HG02981 (cell line): ENCODE measurements at regions not wholly inside any gene's neighbourhood (a gene's known extent, or its start where the extent isn't known, plus 50 kb on each side); places are given as distances from the start of the nearest gene placed in this dataset.

Source experiments
- ATAC-seq: cut with Tn5 transposase; IDR thresholded peaks from one replicate; pipeline ENCODE4 v1.9.1; 2021; ENCODE audit warnings: mild to moderate bottlenecking, moderate library complexity; ENCODE audit not compliant: unreplicated experiment

DNA sequence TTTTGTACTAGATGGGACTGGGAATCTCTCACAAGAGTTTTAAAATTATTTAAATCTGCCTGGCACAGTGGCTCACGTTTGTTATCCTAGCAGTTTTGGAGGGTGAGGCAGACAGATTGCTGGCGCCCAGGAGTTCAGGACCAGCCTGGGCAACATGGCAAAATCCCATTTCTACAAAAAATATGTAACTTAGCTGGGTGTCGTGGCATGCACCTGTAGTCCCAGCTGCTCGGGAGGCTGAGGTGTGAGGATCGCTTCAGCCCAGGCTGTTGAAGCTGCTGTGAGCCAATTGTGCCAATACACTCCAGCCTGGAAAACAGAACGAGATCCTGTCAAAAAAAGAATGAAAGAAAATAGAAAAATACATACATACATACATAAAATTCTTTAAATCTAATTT lies 685.7 kb upstream of the PIK3C3 start:
- ATAC-seq = no peak

DNA sequence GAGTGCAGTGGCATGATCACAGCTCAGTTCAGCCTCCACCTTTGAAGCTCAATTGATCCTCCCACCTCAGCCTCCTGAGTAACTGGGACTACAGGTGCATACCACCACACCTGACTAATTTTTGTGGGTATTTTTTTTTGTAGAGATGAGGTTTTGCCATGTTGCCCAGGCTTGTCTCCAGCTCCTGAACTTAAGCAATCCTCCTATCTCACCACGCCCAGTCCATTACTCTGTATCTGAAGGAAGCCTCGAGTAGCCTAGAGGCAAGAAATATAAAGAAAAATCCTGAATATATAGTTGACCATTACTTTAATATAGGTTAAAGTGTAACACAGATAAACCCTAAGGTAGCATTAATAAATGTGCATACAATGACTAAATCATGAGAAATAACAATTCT lies 686.8 kb upstream of the PIK3C3 start:
- no peak for ATAC-seq

DNA sequence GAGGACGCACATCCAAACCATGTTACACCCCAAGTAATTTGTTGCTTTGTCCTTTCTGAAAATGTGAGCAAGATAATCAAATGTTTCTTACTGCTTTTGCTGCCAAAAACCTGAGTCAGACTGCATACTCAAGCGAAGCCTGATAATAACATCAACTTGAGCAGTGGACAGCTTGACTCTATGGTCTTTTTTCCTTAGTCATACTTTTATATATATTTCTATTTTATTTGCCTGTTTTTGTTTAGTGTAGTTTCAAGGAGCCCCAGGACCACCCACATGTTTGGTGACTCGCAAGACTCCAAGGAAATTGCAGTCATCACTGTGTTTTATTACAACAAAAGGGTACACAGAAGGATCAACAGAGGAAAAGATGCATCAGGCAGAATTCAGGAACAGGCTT lies 688.4 kb upstream of the PIK3C3 start:
- no peak for ATAC-seq

DNA sequence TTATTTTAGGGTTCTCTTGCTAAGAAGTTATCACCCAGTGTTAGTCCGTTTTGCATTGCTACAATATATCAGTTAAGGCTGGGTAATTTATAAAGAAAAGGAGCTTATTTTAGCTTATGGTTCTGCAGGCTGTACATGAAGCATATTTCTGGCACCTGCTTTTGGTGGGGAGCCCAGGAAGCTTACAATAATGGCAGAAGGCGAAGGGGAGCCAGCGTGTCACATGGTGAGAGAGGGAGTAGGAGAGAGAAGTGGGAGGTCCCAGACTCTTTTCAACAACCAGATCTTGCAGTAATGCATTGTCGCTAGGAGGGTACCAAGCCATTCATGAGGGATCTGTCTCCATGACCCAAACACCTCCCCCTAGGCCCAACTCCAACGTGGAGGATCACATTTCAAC lies 688.8 kb upstream of the PIK3C3 start:
- ATAC-seq = no peak

DNA sequence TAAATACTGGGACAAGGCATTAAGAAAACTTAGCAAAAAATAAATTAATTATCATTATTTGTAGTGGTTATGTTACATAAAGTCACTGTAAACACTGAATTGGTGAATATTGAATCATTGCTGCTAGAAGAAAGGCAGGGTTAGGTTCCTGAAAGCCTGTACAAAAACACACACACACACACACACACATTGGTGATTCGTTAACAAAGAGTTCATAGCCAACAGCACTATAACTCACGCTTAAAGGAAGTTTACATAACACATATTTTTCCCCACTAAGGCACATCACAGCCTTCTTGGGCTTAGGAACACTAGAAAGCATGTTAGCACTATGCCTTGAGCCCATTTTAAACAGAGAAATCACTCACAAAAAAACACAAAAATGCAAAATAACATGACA lies 690.0 kb upstream of the PIK3C3 start:
- ATAC-seq = no peak

DNA sequence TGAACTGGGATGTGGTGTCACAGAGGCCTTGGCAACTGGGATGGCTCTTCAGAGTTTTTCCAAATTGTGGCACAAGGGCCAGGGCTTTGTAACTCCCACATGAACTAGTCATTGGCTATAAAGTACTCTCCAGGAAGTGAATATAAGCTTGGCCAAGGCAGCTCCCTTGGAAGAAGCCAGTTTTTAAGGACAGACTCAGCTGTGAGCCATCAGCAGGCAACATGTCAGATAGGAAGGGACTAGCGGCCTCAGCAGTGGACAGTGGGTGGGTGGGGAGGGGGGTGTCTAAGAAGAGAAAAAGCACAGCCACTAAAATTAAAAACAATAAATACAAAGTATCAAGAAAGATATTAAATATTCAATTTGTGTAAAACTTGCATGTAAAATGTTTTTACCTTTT lies 691.1 kb upstream of the PIK3C3 start:
- ATAC-seq = no peak

DNA sequence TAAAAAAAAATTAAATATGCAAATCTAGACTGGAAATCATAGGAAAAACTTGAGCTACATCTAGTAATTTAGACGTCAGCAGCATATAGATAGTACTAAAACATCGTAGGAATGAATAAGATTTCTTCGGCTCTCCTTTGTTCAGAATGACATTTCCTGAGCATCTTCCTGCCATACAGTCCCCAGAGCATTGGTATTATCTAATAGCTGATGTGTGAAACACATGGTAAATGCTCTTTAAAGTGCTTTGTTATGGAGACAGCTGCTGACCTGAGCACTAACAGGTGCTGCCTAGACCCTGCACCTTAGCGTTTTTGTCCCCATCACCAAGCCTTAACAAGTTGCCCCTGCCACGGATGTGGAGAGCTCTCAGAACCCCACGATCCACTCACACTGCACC lies 692.3 kb upstream of the PIK3C3 start:
- ATAC-seq = no peak

DNA sequence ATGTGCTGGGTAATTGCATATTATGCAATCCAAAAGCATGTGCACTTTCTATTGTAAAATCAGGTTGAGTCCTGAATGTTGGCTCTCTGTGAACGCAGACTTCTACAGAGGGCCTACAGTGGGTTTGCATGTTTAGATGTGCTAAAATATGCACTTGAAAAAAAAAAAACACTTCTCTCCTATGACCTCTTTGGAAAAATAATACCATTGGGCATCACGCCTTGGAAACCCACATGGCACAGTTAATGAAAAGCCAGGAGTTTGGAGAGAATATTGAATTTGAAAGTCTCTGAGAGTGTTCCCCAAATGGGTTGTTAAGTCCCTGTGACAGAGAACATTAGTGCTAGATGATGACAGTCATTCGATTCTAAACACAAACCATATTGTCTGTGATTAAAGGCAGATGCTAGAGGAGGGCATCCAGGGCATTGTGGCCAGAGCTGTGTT lies 710.4 kb upstream of the PIK3C3 start:
- no peak for ATAC-seq

DNA sequence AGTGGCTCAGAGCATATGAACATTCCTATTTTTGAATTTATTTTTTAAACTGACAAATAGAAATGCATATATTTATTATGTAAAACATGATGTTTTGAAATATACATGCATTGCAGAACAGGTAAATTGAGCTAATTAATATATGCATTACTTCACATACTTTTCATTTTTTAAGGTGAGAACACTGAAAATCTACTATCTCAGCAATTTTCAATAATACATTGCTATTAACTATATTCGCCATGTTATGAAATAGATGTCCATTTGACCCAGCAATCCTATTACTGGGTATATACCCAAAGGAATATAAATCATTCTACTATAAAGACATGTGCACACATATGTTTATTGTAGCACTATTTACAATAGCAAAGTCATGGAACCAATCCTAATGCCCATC lies 717.7 kb upstream of the PIK3C3 start:
- ATAC-seq = no peak

DNA sequence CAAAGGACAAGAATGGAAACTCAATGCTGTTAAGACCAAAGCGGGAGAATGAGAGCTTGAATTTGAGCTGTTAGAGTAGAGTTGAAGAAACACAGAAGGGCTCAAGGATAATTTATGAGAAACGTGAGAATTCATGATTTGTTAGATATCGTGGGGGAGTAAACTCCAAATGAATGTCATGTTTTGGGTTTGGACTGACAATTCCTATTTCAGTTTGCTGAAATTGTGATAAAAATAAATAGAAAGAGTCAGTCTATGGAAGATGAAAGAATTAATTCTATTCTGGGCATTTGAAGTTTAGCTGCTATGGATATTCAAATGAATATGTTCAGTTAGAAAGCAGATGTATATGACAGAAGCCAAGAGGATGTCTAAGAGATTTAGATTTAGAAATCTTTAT lies 723.4 kb upstream of the PIK3C3 start:
- ATAC-seq = no peak

DNA sequence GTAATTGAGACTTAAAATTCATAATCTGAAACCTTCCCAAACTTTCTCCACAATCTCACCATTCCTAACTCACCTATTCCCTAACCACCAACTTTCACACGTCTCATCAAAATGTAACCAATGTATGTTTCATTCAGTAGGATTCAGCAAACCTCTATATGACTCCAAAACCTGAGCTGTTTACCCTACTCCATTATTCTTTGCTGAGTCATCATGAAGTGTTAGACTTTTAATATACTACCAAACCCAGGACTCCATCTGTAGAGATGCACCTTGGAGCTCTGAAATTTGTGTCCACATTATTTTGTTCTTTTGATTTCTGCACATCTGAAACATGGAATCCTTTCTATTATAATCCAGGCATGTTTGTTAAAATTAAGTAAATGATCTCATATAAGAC lies 727.0 kb upstream of the PIK3C3 start:
- ATAC-seq = no peak

DNA sequence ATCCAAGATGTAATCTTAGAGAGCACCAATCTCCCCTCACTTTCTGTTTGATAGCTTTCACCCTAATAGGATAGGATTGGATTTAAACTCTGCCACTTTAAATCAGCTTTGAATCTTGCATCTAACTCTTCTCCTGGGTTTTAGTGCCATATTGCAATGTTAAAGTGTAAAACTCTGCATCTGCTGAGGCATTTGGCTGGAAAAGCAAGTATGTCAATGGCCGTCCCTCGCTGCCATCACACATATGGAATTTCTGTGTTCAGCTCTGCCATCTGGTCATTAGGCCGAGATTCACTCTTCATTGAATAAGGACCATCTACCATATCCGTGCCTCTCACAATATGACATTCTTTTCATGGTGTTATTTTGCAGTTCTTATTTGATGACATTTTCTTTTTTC lies 728.1 kb upstream of the PIK3C3 start:
- ATAC-seq = no peak

DNA sequence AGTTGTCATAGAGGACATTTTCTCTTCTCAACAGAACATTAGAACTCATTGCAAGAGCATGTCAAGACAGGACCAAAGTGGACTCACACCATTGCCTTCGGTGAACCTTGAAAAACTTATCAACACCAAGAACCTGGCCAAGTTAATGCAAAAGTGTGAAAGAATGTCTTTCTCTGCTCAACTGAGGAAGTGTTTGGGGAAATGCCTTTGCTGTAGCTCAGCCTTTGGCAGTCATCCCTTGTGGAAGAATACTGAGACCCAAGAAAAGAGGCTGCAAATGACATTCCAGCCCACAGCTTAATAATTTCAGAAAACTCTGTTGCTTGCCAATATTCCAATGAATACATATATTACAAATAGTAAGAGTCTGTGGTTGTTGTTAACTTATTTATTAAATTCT lies 728.8 kb upstream of the PIK3C3 start:
- no peak for ATAC-seq

DNA sequence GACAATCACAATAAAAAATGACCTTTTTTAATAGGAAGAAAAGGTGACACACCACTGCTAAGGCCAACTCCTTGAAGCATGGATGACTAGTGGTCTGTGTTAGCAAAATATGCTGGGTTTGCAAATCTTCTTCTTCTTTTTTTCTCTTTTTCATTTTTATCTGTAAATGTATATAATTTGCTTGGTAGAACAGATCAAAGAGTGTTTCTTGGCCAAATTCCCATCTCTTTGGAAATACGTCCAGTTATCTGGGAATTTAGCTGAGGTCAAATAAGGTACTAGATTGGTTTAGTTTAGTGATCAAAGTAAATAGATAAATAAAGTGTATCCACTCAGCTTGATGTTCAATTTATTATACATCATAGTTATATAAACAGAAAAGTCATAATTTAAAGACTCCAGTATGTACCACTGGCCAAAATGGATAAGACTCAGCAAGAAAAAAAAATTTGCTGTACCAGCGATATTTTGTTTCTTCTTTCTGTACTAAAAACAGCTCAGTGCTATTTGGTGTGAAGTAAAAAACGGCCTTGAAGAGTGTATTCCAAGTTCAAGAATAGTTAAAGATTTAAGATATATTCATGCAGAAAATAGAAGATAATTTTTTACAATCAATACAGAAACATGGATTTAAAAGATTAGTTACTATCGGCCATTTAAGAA lies 738.6 kb upstream of the PIK3C3 start:
- ATAC-seq = no peak

DNA sequence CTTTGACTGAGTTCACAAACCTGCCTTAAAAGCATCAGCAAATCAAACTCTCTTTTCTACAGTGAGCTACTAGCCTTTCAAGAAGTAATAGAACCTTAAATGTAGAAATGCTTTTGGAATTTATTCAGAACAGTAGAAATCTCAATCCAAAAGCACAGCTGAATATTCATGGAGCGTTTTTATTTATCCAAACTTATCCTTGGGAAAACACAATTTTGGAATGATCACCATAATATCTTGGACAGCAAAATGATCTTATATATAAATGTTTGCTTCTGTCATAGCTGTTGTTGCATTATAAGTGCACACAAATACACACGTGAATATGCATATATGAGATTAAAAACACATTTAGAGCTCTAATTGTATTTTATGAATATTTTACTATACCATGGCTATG lies 747.3 kb upstream of the PIK3C3 start:
- ATAC-seq = no peak

DNA sequence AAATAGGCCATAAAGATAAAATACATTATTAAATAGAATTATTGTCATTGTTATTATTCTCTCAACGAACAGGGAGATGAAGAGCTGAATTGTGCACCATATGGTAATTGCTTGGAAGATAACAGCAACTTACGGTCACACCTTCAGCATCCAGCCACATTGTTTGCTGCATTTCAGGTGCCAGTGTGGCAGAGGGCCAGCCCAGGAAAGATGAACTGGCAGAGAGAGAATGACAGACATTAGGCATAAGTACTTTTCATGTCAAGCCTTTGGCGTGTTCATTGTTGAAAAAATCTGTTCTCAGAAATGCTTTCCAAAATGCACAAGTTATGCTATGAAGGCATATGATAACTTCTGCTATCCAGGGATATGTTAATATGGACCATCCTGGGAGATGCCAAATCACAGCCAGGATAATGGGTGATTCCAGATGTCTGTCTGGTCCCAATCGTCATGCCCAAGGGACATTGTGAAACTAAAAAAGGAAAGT lies 748.6 kb upstream of the PIK3C3 start:
- no peak for ATAC-seq

DNA sequence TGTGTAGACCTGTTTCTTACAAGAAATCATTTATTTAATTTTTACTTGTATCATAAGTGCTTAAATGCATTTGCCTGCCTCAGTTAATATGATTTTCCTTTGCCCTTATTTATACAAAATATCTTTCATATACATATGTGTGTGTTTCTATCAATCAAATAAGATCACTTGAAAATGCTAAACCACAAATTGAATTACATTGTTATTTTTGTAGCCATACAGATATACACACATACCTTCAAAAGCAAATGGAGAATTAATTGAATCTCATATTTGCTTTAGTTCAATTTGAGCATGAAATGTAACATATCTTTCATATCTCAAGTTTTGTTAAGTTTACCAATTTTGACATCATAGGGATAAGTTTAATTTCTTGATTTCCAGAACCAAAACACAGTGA lies 755.8 kb upstream of the PIK3C3 start:
- ATAC-seq = no peak

DNA sequence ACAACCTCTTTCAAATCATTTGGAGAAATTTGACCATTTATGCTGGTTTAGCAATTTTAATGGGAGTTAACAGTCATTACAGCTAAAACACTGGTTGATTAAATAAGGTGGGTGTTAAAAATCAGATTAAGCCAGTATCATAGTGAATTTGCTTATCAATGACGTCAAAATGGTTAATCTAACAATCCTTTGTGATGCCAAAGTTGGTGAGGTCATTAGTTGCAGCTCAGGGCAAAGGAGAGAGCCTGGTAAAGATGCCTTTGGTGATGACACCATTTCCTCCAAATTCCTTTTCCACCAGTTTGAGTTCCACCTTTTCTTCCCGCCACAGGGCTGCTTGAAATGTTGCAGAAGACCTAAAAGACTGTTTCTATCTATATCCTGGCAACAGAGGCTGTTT lies 757.1 kb upstream of the PIK3C3 start:
- no peak for ATAC-seq

DNA sequence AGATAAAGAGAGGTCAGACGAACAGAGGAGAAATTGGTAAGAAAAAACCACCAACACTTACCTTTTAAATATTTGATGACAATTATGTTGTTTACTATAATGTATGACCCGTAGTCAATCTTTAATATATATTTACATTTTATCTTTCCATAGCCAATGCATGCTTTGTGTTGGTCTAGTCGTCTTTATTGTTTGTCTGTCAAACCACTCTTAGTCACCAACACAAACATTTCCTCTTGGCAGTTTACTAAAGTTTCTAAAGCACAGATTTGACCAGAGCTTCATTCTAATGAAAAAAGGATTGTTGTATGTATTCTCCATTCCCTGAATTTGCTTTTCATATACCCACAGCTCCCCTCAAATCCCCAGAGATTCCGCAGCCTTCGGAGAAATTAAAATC lies 784.7 kb upstream of the PIK3C3 start:
- no peak for ATAC-seq

DNA sequence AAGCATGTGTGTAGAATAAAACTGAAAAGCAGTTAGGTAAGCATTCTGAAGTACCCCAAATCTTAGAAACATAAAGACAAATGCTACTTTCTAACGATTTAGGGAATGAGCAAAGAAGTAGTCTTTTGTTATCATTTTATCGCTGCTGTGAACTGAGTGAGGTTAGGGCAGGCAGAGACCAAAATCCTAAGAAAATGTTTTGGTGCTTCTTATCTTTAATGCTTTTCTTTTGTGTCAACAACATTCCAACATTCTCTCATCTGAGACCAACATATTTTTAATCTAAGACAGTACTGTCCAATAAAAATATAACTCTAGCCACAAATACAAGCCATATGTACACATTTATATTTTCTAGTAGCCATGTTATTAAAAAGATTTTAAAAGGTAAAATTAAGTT lies 789.4 kb upstream of the PIK3C3 start:
- no peak for ATAC-seq

DNA sequence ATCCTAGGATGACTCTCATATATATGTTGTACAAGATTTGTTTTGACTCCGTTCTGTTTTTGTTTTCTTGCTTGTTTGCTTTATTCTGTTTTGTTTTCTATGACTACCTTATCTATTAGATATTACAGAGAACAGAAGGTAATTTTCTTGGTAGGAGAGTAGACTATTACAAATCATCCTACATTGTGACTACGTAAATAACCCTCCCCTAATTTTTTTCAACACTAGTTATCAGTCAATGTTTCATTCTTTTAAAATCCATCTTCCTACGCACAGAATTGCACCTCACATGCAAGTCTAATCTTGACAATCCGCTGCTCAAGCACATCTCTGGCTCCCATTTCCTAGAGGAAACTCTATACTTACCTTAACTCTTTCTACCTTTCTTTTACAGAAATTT lies 792.3 kb upstream of the PIK3C3 start:
- ATAC-seq = no peak

DNA sequence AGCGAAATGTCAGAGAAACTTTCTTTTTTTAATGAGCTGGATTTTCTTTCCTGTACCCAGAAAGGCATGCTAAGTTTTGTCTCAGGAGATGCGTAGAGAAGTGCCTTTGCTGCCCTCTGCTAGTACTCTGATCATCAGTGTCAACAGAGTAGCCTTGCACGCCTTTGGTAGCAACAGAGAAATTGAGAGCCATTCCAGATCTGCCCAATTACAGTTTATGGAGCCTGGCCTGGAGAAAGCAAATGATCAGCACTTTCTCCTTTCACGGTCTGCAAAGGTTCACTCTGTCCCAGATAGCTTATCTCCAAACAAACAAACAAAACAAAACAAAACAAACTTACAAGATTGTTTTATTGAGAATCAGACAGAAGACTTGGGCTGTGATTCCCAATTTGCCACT lies 792.8 kb upstream of the PIK3C3 start:
- no peak for ATAC-seq
